CD4-positive, CD25-positive, alpha-beta regulatory T cell (primary cell): ENCODE measurements at regions not wholly inside any gene's neighbourhood (a gene's known extent, or its start where the extent isn't known, plus 50 kb on each side); places are given as distances from the start of the nearest gene placed in this dataset.

Experiments
- ATAC-seq, 2 donors: fragments of 150-1000 bp; cut with Tn5 transposase; one replicate each; pipeline ENCODE4 v1.10.0; 2021; ENCODE audit warnings: low read depth in 2 of 2, moderate number of reproducible peaks in 2 of 2, moderate library complexity in 1 of 2
- DNase-seq, 3 donors: peaks; one replicate each; pipeline versions ENCODE4 v3.0.0 to v3.0.0-alpha.2; 2012 to 2022; ENCODE audit warnings: mixed read lengths in 1 of 3
- H3K27ac ChIP-seq: one replicate; pipeline ENCODE4 v1.7.0; 2013; ENCODE audit warnings: mild to moderate bottlenecking, low read length; ENCODE audit not compliant: insufficient read depth, poor library complexity, severe bottlenecking
- H3K27me3 ChIP-seq: one replicate; pipeline ENCODE4 v1.7.0; 2013; ENCODE audit warnings: low read length; ENCODE audit not compliant: control insufficient read depth, insufficient read depth
- H3K36me3 ChIP-seq: one replicate; pipeline ENCODE4 v1.7.0; 2013; ENCODE audit warnings: mild to moderate bottlenecking, low read length, moderate library complexity; ENCODE audit not compliant: control insufficient read depth, insufficient read depth
- H3K4me1 ChIP-seq: 2 replicates; pipeline ENCODE4 v1.7.0; 2013; ENCODE audit warnings: mild to moderate bottlenecking, low read length; ENCODE audit not compliant: insufficient read depth, control insufficient read depth, poor library complexity, severe bottlenecking
- H3K4me3 ChIP-seq: one replicate; pipeline ENCODE4 v1.7.0; 2013; ENCODE audit warnings: low read depth, mild to moderate bottlenecking, low read length, moderate library complexity
- H3K9me3 ChIP-seq, 2 experiments: 1 replicate in 1 of 2; 2 replicates in 1 of 2; pipeline ENCODE4 v1.7.0; 2013; ENCODE audit warnings: low read length in 2 of 2, mild to moderate bottlenecking in 1 of 2, moderate library complexity in 1 of 2; ENCODE audit not compliant: control insufficient read depth in 2 of 2
- H3K27ac Mint-ChIP-seq, 3 donors: one replicate each; pipeline ENCODE4 v1.8.0; 2020 to 2022; ENCODE audit warnings: mild to moderate bottlenecking in 3 of 3, mixed read lengths in 3 of 3, moderate library complexity in 2 of 3
- H3K27me3 Mint-ChIP-seq: one replicate; pipeline ENCODE4 v1.8.0; 2022; ENCODE audit warnings: mild to moderate bottlenecking, mixed read lengths
- H3K36me3 Mint-ChIP-seq: one replicate; pipeline ENCODE4 v1.8.0; 2020; ENCODE audit warnings: mixed read lengths
- H3K4me1 Mint-ChIP-seq, 4 donors: one replicate each; pipeline ENCODE4 v1.8.0; 2020 to 2022; ENCODE audit warnings: mixed read lengths in 4 of 4, mild to moderate bottlenecking in 1 of 4
- H3K4me3 Mint-ChIP-seq, 4 donors: one replicate each; pipeline ENCODE4 v1.8.0; 2020 to 2022; ENCODE audit warnings: mild to moderate bottlenecking in 4 of 4, mixed read lengths in 4 of 4, moderate library complexity in 3 of 4
- H3K9me3 Mint-ChIP-seq, 7 donors: one replicate each; pipeline ENCODE4 v1.8.0; 2020 to 2022; ENCODE audit warnings: mixed read lengths in 7 of 7, mild to moderate bottlenecking in 3 of 7, moderate library complexity in 2 of 7

- DNase-seq (no peak), ATAC-seq (no peak)
- Mint-ChIP-seq H3K27me3 (peaks cover 8% of the 10 kb centered on the region), H3K4me3 (no peak overlapping the region), H3K9me3 (peaks cover 0 to 5% (median 0%) of the 10 kb centered on the region in 7 donors), H3K36me3 (no peaks in the 10 kb centered on the region), H3K4me1 (no peaks in the 10 kb centered on the region), H3K27ac (no peak overlapping the region)
- no peaks in the 10 kb centered on the region for H3K9me3 ChIP-seq
- H3K4me1 ChIP-seq = no peaks in the 10 kb centered on the region
- no peaks in the 10 kb centered on the region for H3K27me3 ChIP-seq
- no peak overlapping the region for H3K27ac ChIP-seq
- H3K4me3 ChIP-seq = no peak overlapping the region
- no peaks in the 10 kb centered on the region for H3K36me3 ChIP-seq
Measured at GRCh38 chr2:215618145-215618544, 182.3 kb upstream of the FN1 start.

GRCh38 chr2:215617060-215617824 is 181.4 kb upstream of the FN1 start:
- no peaks in the 10 kb centered on the region for H3K36me3 Mint-ChIP-seq
- H3K4me1 Mint-ChIP-seq = no peaks in the 10 kb centered on the region
- H3K4me1 ChIP-seq = no peaks in the 10 kb centered on the region
- DNase-seq = no peak
- peaks cover 8% of the 10 kb centered on the region for H3K27me3 Mint-ChIP-seq
- no peaks in the 10 kb centered on the region for H3K27me3 ChIP-seq
- ATAC-seq = no peak
- H3K27ac Mint-ChIP-seq = no peak overlapping the region
- H3K9me3 Mint-ChIP-seq = peaks cover 0 to 5% (median 0%) of the 10 kb centered on the region in 7 donors
- H3K27ac ChIP-seq = no peak overlapping the region
- no peak overlapping the region for H3K4me3 ChIP-seq
- H3K9me3 ChIP-seq = no peaks in the 10 kb centered on the region
- no peaks in the 10 kb centered on the region for H3K36me3 ChIP-seq
- H3K4me3 Mint-ChIP-seq = no peak overlapping the region

- H3K36me3 ChIP-seq = no peaks in the 10 kb centered on the region
- no peaks in the 10 kb centered on the region for H3K9me3 ChIP-seq
- Mint-ChIP-seq H3K4me1 (no peaks in the 10 kb centered on the region), H3K36me3 (no peaks in the 10 kb centered on the region), H3K27me3 (peaks cover 2% of the 10 kb centered on the region), H3K27ac (no peak overlapping the region), H3K9me3 (peaks cover 0 to 4% (median 0%) of the 10 kb centered on the region in 7 donors), H3K4me3 (no peak overlapping the region)
- ATAC-seq = no peak
- no peak overlapping the region for H3K4me3 ChIP-seq
- DNase-seq = no peak
- H3K4me1 ChIP-seq = no peaks in the 10 kb centered on the region
- no peaks in the 10 kb centered on the region for H3K27me3 ChIP-seq
- no peak overlapping the region for H3K27ac ChIP-seq
Measured at GRCh38 chr2:215615803-215616174, 179.9 kb upstream of the FN1 start.

- no peaks in the 10 kb centered on the region for H3K36me3 Mint-ChIP-seq
- H3K9me3 Mint-ChIP-seq = peaks cover 0 to 5% (median 0%) of the 10 kb centered on the region in 7 donors
- H3K4me3 Mint-ChIP-seq = no peak overlapping the region
- H3K4me1 Mint-ChIP-seq = no peaks in the 10 kb centered on the region
- no peaks in the 10 kb centered on the region for H3K27me3 Mint-ChIP-seq
- DNase-seq = no peak
- Histone ChIP-seq H3K9me3 (no peaks in the 10 kb centered on the region), H3K4me3 (no peak overlapping the region), H3K36me3 (no peaks in the 10 kb centered on the region), H3K4me1 (no peaks in the 10 kb centered on the region), H3K27ac (no peak overlapping the region), H3K27me3 (no peaks in the 10 kb centered on the region)
- ATAC-seq = no peak
- H3K27ac Mint-ChIP-seq = no peak overlapping the region
Measured at GRCh38 chr2:215615067-215615802, 179.4 kb upstream of the FN1 start.

GRCh38 chr2:215614296-215614695 is 178.4 kb upstream of the FN1 start:
- DNase-seq (no peak), ATAC-seq (no peak)
- Histone ChIP-seq H3K27ac (no peak overlapping the region), H3K4me3 (no peak overlapping the region), H3K27me3 (no peaks in the 10 kb centered on the region), H3K36me3 (no peaks in the 10 kb centered on the region), H3K4me1 (no peaks in the 10 kb centered on the region), H3K9me3 (no peaks in the 10 kb centered on the region)
- H3K9me3 Mint-ChIP-seq = peaks cover 0 to 5% (median 0%) of the 10 kb centered on the region in 7 donors
- no peak overlapping the region for H3K27ac Mint-ChIP-seq
- H3K4me3 Mint-ChIP-seq = no peak overlapping the region
- H3K4me1 Mint-ChIP-seq = no peaks in the 10 kb centered on the region
- H3K27me3 Mint-ChIP-seq = no peaks in the 10 kb centered on the region
- no peaks in the 10 kb centered on the region for H3K36me3 Mint-ChIP-seq

- no peaks in the 10 kb centered on the region for H3K27me3 ChIP-seq
- DNase-seq (no peak), ATAC-seq (no peak)
- no peak overlapping the region for H3K4me3 ChIP-seq
- Mint-ChIP-seq H3K27ac (no peak overlapping the region), H3K36me3 (no peaks in the 10 kb centered on the region), H3K9me3 (peaks cover 0 to 5% (median 0%) of the 10 kb centered on the region in 7 donors), H3K4me3 (no peak overlapping the region), H3K4me1 (no peaks in the 10 kb centered on the region), H3K27me3 (no peaks in the 10 kb centered on the region)
- H3K36me3 ChIP-seq = no peaks in the 10 kb centered on the region
- no peaks in the 10 kb centered on the region for H3K4me1 ChIP-seq
- H3K9me3 ChIP-seq = no peaks in the 10 kb centered on the region
- no peak overlapping the region for H3K27ac ChIP-seq
Measured at GRCh38 chr2:215613888-215614287, 178.0 kb upstream of the FN1 start.

GRCh38 chr2:215613280-215613679 is 177.4 kb upstream of the FN1 start:
- no peaks in the 10 kb centered on the region for H3K4me1 ChIP-seq
- H3K36me3 ChIP-seq = no peaks in the 10 kb centered on the region
- DNase-seq (no peak), ATAC-seq (no peak)
- peaks cover 0 to 5% (median 0%) of the 10 kb centered on the region in 7 donors for H3K9me3 Mint-ChIP-seq
- no peak overlapping the region for H3K4me3 Mint-ChIP-seq
- H3K27ac Mint-ChIP-seq = no peak overlapping the region
- no peaks in the 10 kb centered on the region for H3K27me3 Mint-ChIP-seq
- H3K4me1 Mint-ChIP-seq = no peaks in the 10 kb centered on the region
- no peaks in the 10 kb centered on the region for H3K36me3 Mint-ChIP-seq
- H3K27ac ChIP-seq = no peak overlapping the region
- H3K9me3 ChIP-seq = no peaks in the 10 kb centered on the region
- H3K4me3 ChIP-seq = no peak overlapping the region
- no peaks in the 10 kb centered on the region for H3K27me3 ChIP-seq

- H3K36me3 Mint-ChIP-seq = no peaks in the 10 kb centered on the region
- ATAC-seq (no peak), DNase-seq (no peak)
- Histone ChIP-seq H3K4me1 (no peaks in the 10 kb centered on the region), H3K27ac (no peak overlapping the region), H3K4me3 (no peak overlapping the region), H3K36me3 (no peaks in the 10 kb centered on the region), H3K9me3 (no peaks in the 10 kb centered on the region), H3K27me3 (no peaks in the 10 kb centered on the region)
- peaks cover 0 to 5% (median 0%) of the 10 kb centered on the region in 7 donors for H3K9me3 Mint-ChIP-seq
- no peaks in the 10 kb centered on the region for H3K4me1 Mint-ChIP-seq
- H3K27me3 Mint-ChIP-seq = no peaks in the 10 kb centered on the region
- no peak overlapping the region for H3K27ac Mint-ChIP-seq
- H3K4me3 Mint-ChIP-seq = no peak overlapping the region
Measured at GRCh38 chr2:215612786-215613185, 176.9 kb upstream of the FN1 start.
